Peyer's patch (tissue), 4 donors: ENCODE measurements at regions not wholly inside any gene's neighbourhood (a gene's known extent, or its start where the extent isn't known, plus 50 kb on each side); places are given as distances from the start of the nearest gene placed in this dataset.

Experiments used
- DNase-seq, 3 donors: peaks; one replicate each; pipeline ENCODE4 v3.0.0-alpha.2; 2017 to 2019
- H3K27ac ChIP-seq, 4 donors: fragments of 200-600 bp; sonication (generic); one replicate each; pipeline ENCODE4 v1.5.1; 2016 to 2019
- H3K27me3 ChIP-seq, 2 donors: fragments of 200-600 bp; sonication (generic); one replicate each; pipeline ENCODE4 v1.5.1; 2019
- H3K36me3 ChIP-seq, 3 donors: fragments of 200-600 bp; sonication (generic); one replicate each; pipeline ENCODE4 v1.5.1; 2016 to 2019
- H3K4me1 ChIP-seq, 4 donors: fragments of 200-600 bp; sonication (generic); one replicate each; pipeline ENCODE4 v1.5.1; 2016 to 2019
- H3K4me3 ChIP-seq, 4 donors: fragments of 200-600 bp; sonication (generic); 1 replicate in 3 of 4; 2 replicates in 1 of 4; pipeline ENCODE4 v1.5.1; 2016 to 2019; ENCODE audit warnings: mild to moderate bottlenecking in 1 of 4
- H3K9me3 ChIP-seq, 4 donors: fragments of 200-600 bp; sonication (generic); one replicate each; pipeline ENCODE4 v1.5.1; 2016 to 2019; ENCODE audit warnings: mild to moderate bottlenecking in 1 of 4
- CTCF ChIP-seq, 6 experiments: fragments of 450-650 bp in 4 of 6; fragments of 200-600 bp in 2 of 6; sonication (generic) in 1 of 6; IDR thresholded peaks; one replicate each; pipeline ENCODE4 v1.5.1; 2017 to 2019; ENCODE audit warnings: antibody characterized with exemption in 6 of 6, mild to moderate bottlenecking in 3 of 6, moderate library complexity in 1 of 6
- POLR2A ChIP-seq, 2 donors: fragments of 450-650 bp; IDR thresholded peaks; one replicate each; pipeline ENCODE4 v1.5.1; 2017; ENCODE audit warnings: antibody characterized with exemption in 2 of 2, mild to moderate bottlenecking in 2 of 2, moderate library complexity in 2 of 2

- TF ChIP-seq CTCF (IDR thresholded peaks at IDR 0.05) (no peak), POLR2A (IDR thresholded peaks at IDR 0.05) (no peak)
- Histone ChIP-seq H3K4me1 (peaks cover 0 to 11% (median 0%) of the 10 kb centered on the region in 4 donors), H3K27ac (no peak overlapping the region), H3K9me3 (no peaks in the 10 kb centered on the region), H3K36me3 (no peaks in the 10 kb centered on the region), H3K4me3 (no peak overlapping the region), H3K27me3 (no peaks in the 10 kb centered on the region)
- no peak for DNase-seq
These were observed 240.6 kb upstream of the NT5C1B start for GRCh38 chr2:18829976-18830375.

GRCh38 chr2:18829251-18829902 lies 240.0 kb upstream of the NT5C1B start:
- H3K27ac ChIP-seq, result no peak overlapping the region
- H3K27me3 ChIP-seq, result no peaks in the 10 kb centered on the region
- no peak for TF ChIP-seq CTCF (IDR thresholded peaks at IDR 0.05)
- TF ChIP-seq POLR2A (IDR thresholded peaks at IDR 0.05), result no peak
- peaks cover 0 to 11% (median 0%) of the 10 kb centered on the region in 4 donors for H3K4me1 ChIP-seq
- no peaks in the 10 kb centered on the region for H3K9me3 ChIP-seq
- H3K36me3 ChIP-seq, result no peaks in the 10 kb centered on the region
- H3K4me3 ChIP-seq, result no peak overlapping the region
- DNase-seq, result no peak

- Histone ChIP-seq H3K9me3 (no peaks in the 10 kb centered on the region), H3K4me1 (peaks cover 0 to 11% (median 0%) of the 10 kb centered on the region in 4 donors), H3K4me3 (no peak overlapping the region), H3K36me3 (no peaks in the 10 kb centered on the region), H3K27me3 (no peaks in the 10 kb centered on the region), H3K27ac (no peak overlapping the region)
- no peak for TF ChIP-seq POLR2A (IDR thresholded peaks at IDR 0.05)
- no peak for TF ChIP-seq CTCF (IDR thresholded peaks at IDR 0.05)
- no peak for DNase-seq
These were observed 238.9 kb upstream of the NT5C1B start for GRCh38 chr2:18828296-18828695.

GRCh38 chr2:18825838-18826237 lies 236.5 kb upstream of the NT5C1B start:
- Histone ChIP-seq H3K4me1 (peaks cover 0 to 10% (median 0%) of the 10 kb centered on the region in 4 donors), H3K9me3 (no peaks in the 10 kb centered on the region), H3K36me3 (no peaks in the 10 kb centered on the region), H3K27me3 (no peaks in the 10 kb centered on the region), H3K4me3 (no peak overlapping the region), H3K27ac (no peak overlapping the region)
- no peak for DNase-seq
- no peak for TF ChIP-seq CTCF (IDR thresholded peaks at IDR 0.05)
- TF ChIP-seq POLR2A (IDR thresholded peaks at IDR 0.05), result no peak

- no peak for DNase-seq
- Histone ChIP-seq H3K27ac (no peak overlapping the region), H3K36me3 (no peaks in the 10 kb centered on the region), H3K27me3 (no peaks in the 10 kb centered on the region), H3K9me3 (no peaks in the 10 kb centered on the region), H3K4me1 (peaks cover 0 to 5% (median 0%) of the 10 kb centered on the region in 4 donors), H3K4me3 (no peak overlapping the region)
- TF ChIP-seq CTCF (IDR thresholded peaks at IDR 0.05), result no peak
- TF ChIP-seq POLR2A (IDR thresholded peaks at IDR 0.05), result no peak
These were observed 235.5 kb upstream of the NT5C1B start for GRCh38 chr2:18824915-18825314.
